Kidney (tissue), 13 donors: ENCODE measurements at regions not wholly inside any gene's neighbourhood (a gene's known extent, or its start where the extent isn't known, plus 50 kb on each side); places are given as distances from the start of the nearest gene placed in this dataset.

ENCODE experiments used
- DNase-seq, 5 donors: peaks; one replicate each; pipeline ENCODE4 v3.0.0-alpha.2; 2013 to 2020
- FAIRE-seq: peaks from 2 replicates; lab custom pipeline; 2012; peaks lifted over from hg19 to GRCh38; lab: Jason Lieb, UNC
- H3K27ac ChIP-seq, 2 donors: one replicate each; pipeline ENCODE4 v1.7.0; 2013; ENCODE audit warnings: low read depth in 2 of 2, low read length in 2 of 2, inconsistent platforms in 1 of 2
- H3K27me3 ChIP-seq: one replicate; pipeline ENCODE4 v1.7.1; 2013; ENCODE audit warnings: low read length, inconsistent platforms; ENCODE audit not compliant: control insufficient read depth, insufficient read depth
- H3K36me3 ChIP-seq, 3 donors: one replicate each; pipeline versions ENCODE4 v1.7.0 to v1.7.1; 2013; ENCODE audit warnings: low read length in 3 of 3, control low read depth in 1 of 3, inconsistent platforms in 1 of 3; ENCODE audit not compliant: insufficient read depth in 3 of 3, control insufficient read depth in 2 of 3
- H3K4me1 ChIP-seq, 3 donors: one replicate each; pipeline versions ENCODE4 v1.7.0 to v1.7.1; 2013; ENCODE audit warnings: low read length in 3 of 3, inconsistent platforms in 1 of 3, low read depth in 1 of 3; ENCODE audit not compliant: control insufficient read depth in 2 of 3, insufficient read depth in 2 of 3
- H3K4me3 ChIP-seq, 3 donors: one replicate each; pipeline versions ENCODE4 v1.7.0 to v1.8.1; 2013; ENCODE audit warnings: low read length in 3 of 3, control low read depth in 1 of 3, inconsistent platforms in 1 of 3
- H3K9ac ChIP-seq, 3 donors: one replicate each; pipeline versions ENCODE4 v1.7.0 to v1.7.1; 2013; ENCODE audit warnings: low read length in 3 of 3, control low read depth in 1 of 3, inconsistent platforms in 1 of 3
- H3K9me3 ChIP-seq, 3 donors: one replicate each; pipeline versions ENCODE4 v1.7.0 to v1.7.1; 2013; ENCODE audit warnings: low read length in 3 of 3, control low read depth in 1 of 3, inconsistent platforms in 1 of 3; ENCODE audit not compliant: control insufficient read depth in 2 of 3, insufficient read depth in 1 of 3
- intact Hi-C: fragments of 100-400 bp; cut with DNase I; formaldehyde crosslinking; loops from one replicate; pipeline ENCODE4 v1.11.1; 2022
- TF ChIP-seq, protein P1 (sequence below): IDR thresholded peaks from 3 replicates; pipeline ENCODE4 v1.5.1; 2012; ENCODE audit warnings: mild to moderate bottlenecking, moderate library complexity, borderline replicate concordance; ENCODE audit not compliant: insufficient read depth; ENCODE audit errors: extremely low read depth
- donor health status: control.
- donor health status: control.
- donor health status: control.
- donor health status: control.
- donor health status: control.
- donor health status: DM: yes; HTN: yes; CAD: no.
- donor health status: Normal renal cell carcinoma (clear cell type).

DNA sequence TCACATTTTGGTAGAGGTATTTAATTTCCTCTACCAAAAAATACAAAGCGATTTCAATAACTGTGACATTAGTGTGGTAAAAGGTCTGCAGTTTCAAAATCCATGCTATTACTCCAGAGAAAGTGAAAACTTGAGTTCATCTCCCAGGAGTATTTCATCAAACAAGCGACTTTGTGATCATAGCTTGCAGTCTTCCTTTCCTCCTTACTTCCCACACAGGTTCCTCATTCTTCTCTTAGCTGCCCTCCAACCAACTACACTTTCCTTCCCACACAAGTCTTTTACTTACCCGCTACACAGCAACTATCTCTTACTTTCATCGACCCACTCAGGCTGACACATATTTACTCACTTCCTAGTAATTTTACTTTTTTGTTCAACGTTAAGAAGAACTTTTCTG, 413.4 kb upstream of the USP15 start:
- Histone ChIP-seq H3K36me3 (no peaks in the 10 kb centered on the region), H3K9me3 (no peaks in the 10 kb centered on the region), H3K4me3 (no peak overlapping the region), H3K9ac (no peak overlapping the region), H3K27ac (no peak overlapping the region), H3K27me3 (no peaks in the 10 kb centered on the region), H3K4me1 (no peaks in the 10 kb centered on the region)
- FAIRE-seq, result no peak
- TF ChIP-seq, protein P1, sequence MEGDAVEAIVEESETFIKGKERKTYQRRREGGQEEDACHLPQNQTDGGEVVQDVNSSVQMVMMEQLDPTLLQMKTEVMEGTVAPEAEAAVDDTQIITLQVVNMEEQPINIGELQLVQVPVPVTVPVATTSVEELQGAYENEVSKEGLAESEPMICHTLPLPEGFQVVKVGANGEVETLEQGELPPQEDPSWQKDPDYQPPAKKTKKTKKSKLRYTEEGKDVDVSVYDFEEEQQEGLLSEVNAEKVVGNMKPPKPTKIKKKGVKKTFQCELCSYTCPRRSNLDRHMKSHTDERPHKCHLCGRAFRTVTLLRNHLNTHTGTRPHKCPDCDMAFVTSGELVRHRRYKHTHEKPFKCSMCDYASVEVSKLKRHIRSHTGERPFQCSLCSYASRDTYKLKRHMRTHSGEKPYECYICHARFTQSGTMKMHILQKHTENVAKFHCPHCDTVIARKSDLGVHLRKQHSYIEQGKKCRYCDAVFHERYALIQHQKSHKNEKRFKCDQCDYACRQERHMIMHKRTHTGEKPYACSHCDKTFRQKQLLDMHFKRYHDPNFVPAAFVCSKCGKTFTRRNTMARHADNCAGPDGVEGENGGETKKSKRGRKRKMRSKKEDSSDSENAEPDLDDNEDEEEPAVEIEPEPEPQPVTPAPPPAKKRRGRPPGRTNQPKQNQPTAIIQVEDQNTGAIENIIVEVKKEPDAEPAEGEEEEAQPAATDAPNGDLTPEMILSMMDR, result no peak
- intact Hi-C loops, result no loop called here
- no peak for DNase-seq

- H3K4me3 ChIP-seq, result no peak overlapping the region
- H3K27me3 ChIP-seq, result no peaks in the 10 kb centered on the region
- no peaks in the 10 kb centered on the region for H3K36me3 ChIP-seq
- H3K9me3 ChIP-seq, result no peaks in the 10 kb centered on the region
- H3K9ac ChIP-seq, result no peak overlapping the region
- no peak for DNase-seq
- intact Hi-C loops, result no loop called here
- H3K4me1 ChIP-seq, result no peaks in the 10 kb centered on the region
- TF ChIP-seq, protein P1, result no peak
- H3K27ac ChIP-seq, result no peak overlapping the region
- no peak for FAIRE-seq
Observed at GRCh38 chr12:61848893-61849292, 411.3 kb upstream of the USP15 start.

- H3K4me3 ChIP-seq, result no peak overlapping the region
- no peaks in the 10 kb centered on the region for H3K4me1 ChIP-seq
- no peaks in the 10 kb centered on the region for H3K36me3 ChIP-seq
- no peak for FAIRE-seq
- no peak for DNase-seq
- TF ChIP-seq, protein P1, result no peak
- H3K9ac ChIP-seq, result no peak overlapping the region
- no peaks in the 10 kb centered on the region for H3K27me3 ChIP-seq
- H3K27ac ChIP-seq, result no peak overlapping the region
- peaks cover 0 to 2% (median 0%) of the 10 kb centered on the region in 3 donors for H3K9me3 ChIP-seq
- intact Hi-C loops, result no loop called here
Observed at GRCh38 chr12:61853945-61854344, 406.3 kb upstream of the USP15 start.

- Histone ChIP-seq H3K27ac (no peak overlapping the region), H3K4me1 (no peaks in the 10 kb centered on the region), H3K4me3 (no peak overlapping the region), H3K27me3 (no peaks in the 10 kb centered on the region), H3K9ac (no peak overlapping the region), H3K9me3 (peaks cover 0 to 2% (median 0%) of the 10 kb centered on the region in 3 donors), H3K36me3 (no peaks in the 10 kb centered on the region)
- FAIRE-seq, result no peak
- DNase-seq, result no peak
- intact Hi-C loops, result no loop called here
- TF ChIP-seq, protein P1, result no peak
Observed at GRCh38 chr12:61854902-61855301, 405.3 kb upstream of the USP15 start.
